ENCODE measurements at regions not wholly inside any gene's neighbourhood (a gene's known extent, or its start where the extent isn't known, plus 50 kb on each side); places are given as distances from the start of the nearest gene placed in this dataset.

GRCh38 chr16:22632606-22633005, 121.9 kb downstream of the NPIPB5 start:
- no peaks in the 10 kb centered on the region for H3K79me2 ChIP-seq (ENCODE audit: control insufficient read depth, insufficient read depth, low read length)
- TF ChIP-seq EZH2 (IDR thresholded peaks at IDR 0.05; ENCODE audit: low read length, missing control alignments) (no peak), CTCF (conservative IDR thresholded peaks at IDR 0.05 in 1 of 2, IDR thresholded peaks at IDR 0.05 in 1 of 2; ENCODE audit: low read depth in 1 of 2, low read length in 2 of 2) (no peak)
- DNase-seq (ENCODE audit: low read depth in 2 of 2): no peak
- no peaks in the 10 kb centered on the region for H3K36me3 ChIP-seq (ENCODE audit: control insufficient read depth, insufficient read depth, low read length)
- H4K20me1 ChIP-seq (ENCODE audit: control insufficient read depth, extremely low read depth, insufficient read depth, low read length): no peaks in the 10 kb centered on the region
- no peaks in the 10 kb centered on the region for H3K4me1 ChIP-seq (ENCODE audit: control insufficient read depth, extremely low read depth, insufficient read depth, low read length)
- H3K4me2 ChIP-seq (ENCODE audit: extremely low read depth, insufficient read depth, low read length): no peak overlapping the region
- H3K4me3 ChIP-seq (replicated peaks in 1 of 4; ENCODE audit: control extremely low read depth in 1 of 4, insufficient read depth in 1 of 4, low read depth in 3 of 4, low read length in 4 of 4): no peak overlapping the region
- no peak overlapping the region for H3K9ac ChIP-seq (ENCODE audit: insufficient read depth, low read length)
- no peak overlapping the region for H2AFZ ChIP-seq (ENCODE audit: low read length)
- no peaks in the 10 kb centered on the region for H3K27me3 ChIP-seq (ENCODE audit: control insufficient read depth, insufficient read depth, low read length)
- no peak overlapping the region for H3K27ac ChIP-seq (ENCODE audit: insufficient read depth, low read length)
- H3K9me3 ChIP-seq (ENCODE audit: control insufficient read depth, insufficient read depth, low read depth, low read length): no peaks in the 10 kb centered on the region

GRCh38 chr16:22633280-22633679, 122.6 kb downstream of the NPIPB5 start:
- H3K27ac ChIP-seq (ENCODE audit: insufficient read depth, low read length): no peak overlapping the region
- no peak for DNase-seq (ENCODE audit: low read depth in 2 of 2)
- H3K4me3 ChIP-seq (replicated peaks in 1 of 4; ENCODE audit: control extremely low read depth in 1 of 4, insufficient read depth in 1 of 4, low read depth in 3 of 4, low read length in 4 of 4): no peak overlapping the region
- no peaks in the 10 kb centered on the region for H3K79me2 ChIP-seq (ENCODE audit: control insufficient read depth, insufficient read depth, low read length)
- H3K4me2 ChIP-seq (ENCODE audit: extremely low read depth, insufficient read depth, low read length): no peak overlapping the region
- no peaks in the 10 kb centered on the region for H4K20me1 ChIP-seq (ENCODE audit: control insufficient read depth, extremely low read depth, insufficient read depth, low read length)
- H3K4me1 ChIP-seq (ENCODE audit: control insufficient read depth, extremely low read depth, insufficient read depth, low read length): no peaks in the 10 kb centered on the region
- no peaks in the 10 kb centered on the region for H3K9me3 ChIP-seq (ENCODE audit: control insufficient read depth, insufficient read depth, low read depth, low read length)
- H3K36me3 ChIP-seq (ENCODE audit: control insufficient read depth, insufficient read depth, low read length): no peaks in the 10 kb centered on the region
- no peak overlapping the region for H3K9ac ChIP-seq (ENCODE audit: insufficient read depth, low read length)
- no peaks in the 10 kb centered on the region for H3K27me3 ChIP-seq (ENCODE audit: control insufficient read depth, insufficient read depth, low read length)
- no peak overlapping the region for H2AFZ ChIP-seq (ENCODE audit: low read length)
- no peak for TF ChIP-seq CTCF (conservative IDR thresholded peaks at IDR 0.05 in 1 of 2, IDR thresholded peaks at IDR 0.05 in 1 of 2; ENCODE audit: low read depth in 1 of 2, low read length in 2 of 2)

- no peaks in the 10 kb centered on the region for H4K20me1 ChIP-seq (ENCODE audit: control insufficient read depth, extremely low read depth, insufficient read depth, low read length)
- TF ChIP-seq CTCF (conservative IDR thresholded peaks at IDR 0.05 in 1 of 2, IDR thresholded peaks at IDR 0.05 in 1 of 2; ENCODE audit: low read depth in 1 of 2, low read length in 2 of 2) (no peak), EZH2 (IDR thresholded peaks at IDR 0.05; ENCODE audit: low read length, missing control alignments) (no peak)
- H3K4me2 ChIP-seq (ENCODE audit: extremely low read depth, insufficient read depth, low read length): no peak overlapping the region
- no peaks in the 10 kb centered on the region for H3K79me2 ChIP-seq (ENCODE audit: control insufficient read depth, insufficient read depth, low read length)
- H3K27ac ChIP-seq (ENCODE audit: insufficient read depth, low read length): no peak overlapping the region
- no peak overlapping the region for H3K9ac ChIP-seq (ENCODE audit: insufficient read depth, low read length)
- no peaks in the 10 kb centered on the region for H3K27me3 ChIP-seq (ENCODE audit: control insufficient read depth, insufficient read depth, low read length)
- H3K9me3 ChIP-seq (ENCODE audit: control insufficient read depth, insufficient read depth, low read depth, low read length): no peaks in the 10 kb centered on the region
- DNase-seq (ENCODE audit: low read depth in 2 of 2): no peak
- no peak overlapping the region for H3K4me3 ChIP-seq (replicated peaks in 1 of 4; ENCODE audit: control extremely low read depth in 1 of 4, insufficient read depth in 1 of 4, low read depth in 3 of 4, low read length in 4 of 4)
- H3K4me1 ChIP-seq (ENCODE audit: control insufficient read depth, extremely low read depth, insufficient read depth, low read length): no peaks in the 10 kb centered on the region
- no peaks in the 10 kb centered on the region for H3K36me3 ChIP-seq (ENCODE audit: control insufficient read depth, insufficient read depth, low read length)
- no peak overlapping the region for H2AFZ ChIP-seq (ENCODE audit: low read length)
Measured at GRCh38 chr16:22633799-22634198, 123.1 kb downstream of the NPIPB5 start.
